C4-2B (cell line): ENCODE measurements at regions not wholly inside any gene's neighbourhood (a gene's known extent, or its start where the extent isn't known, plus 50 kb on each side); places are given as distances from the start of the nearest gene placed in this dataset.

ENCODE experiments used
- ZFX ChIP-seq: fragments of 450-650 bp; IDR thresholded peaks from 2 replicates; pipeline ENCODE4 v1.6.1; 2017
- TF ChIP-seq, protein P1 (sequence below): fragments of 450-650 bp; conservative IDR thresholded peaks from 2 replicates; pipeline ENCODE4 v1.5.1; 2017; ENCODE audit warnings: mild to moderate bottlenecking

GRCh38 chrX:119340606-119341205, 58.4 kb upstream of the SLC25A43 start:
- TF ChIP-seq, protein P1, sequence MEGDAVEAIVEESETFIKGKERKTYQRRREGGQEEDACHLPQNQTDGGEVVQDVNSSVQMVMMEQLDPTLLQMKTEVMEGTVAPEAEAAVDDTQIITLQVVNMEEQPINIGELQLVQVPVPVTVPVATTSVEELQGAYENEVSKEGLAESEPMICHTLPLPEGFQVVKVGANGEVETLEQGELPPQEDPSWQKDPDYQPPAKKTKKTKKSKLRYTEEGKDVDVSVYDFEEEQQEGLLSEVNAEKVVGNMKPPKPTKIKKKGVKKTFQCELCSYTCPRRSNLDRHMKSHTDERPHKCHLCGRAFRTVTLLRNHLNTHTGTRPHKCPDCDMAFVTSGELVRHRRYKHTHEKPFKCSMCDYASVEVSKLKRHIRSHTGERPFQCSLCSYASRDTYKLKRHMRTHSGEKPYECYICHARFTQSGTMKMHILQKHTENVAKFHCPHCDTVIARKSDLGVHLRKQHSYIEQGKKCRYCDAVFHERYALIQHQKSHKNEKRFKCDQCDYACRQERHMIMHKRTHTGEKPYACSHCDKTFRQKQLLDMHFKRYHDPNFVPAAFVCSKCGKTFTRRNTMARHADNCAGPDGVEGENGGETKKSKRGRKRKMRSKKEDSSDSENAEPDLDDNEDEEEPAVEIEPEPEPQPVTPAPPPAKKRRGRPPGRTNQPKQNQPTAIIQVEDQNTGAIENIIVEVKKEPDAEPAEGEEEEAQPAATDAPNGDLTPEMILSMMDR = no peak
- TF ChIP-seq ZFX = no peak
